GM12891 (cell line): ENCODE measurements at regions not wholly inside any gene's neighbourhood (a gene's known extent, or its start where the extent isn't known, plus 50 kb on each side); places are given as distances from the start of the nearest gene placed in this dataset.
"Not testable (repeated sequence)": the region's sequence is repeated elsewhere in the genome, so short reads cannot be mapped to it uniquely, and the experiment has no call there.

Experiments used
- POLR2A ChIP-seq: IDR thresholded peaks from 2 replicates; pipeline ENCODE4 v1.6.1; 2011; ENCODE audit warnings: low read depth, low read length, control low read depth
- POLR2AphosphoS5 ChIP-seq: IDR thresholded peaks from 2 replicates; pipeline ENCODE4 v1.6.1; 2011; ENCODE audit warnings: low read depth, low read length, control low read depth

DNA sequence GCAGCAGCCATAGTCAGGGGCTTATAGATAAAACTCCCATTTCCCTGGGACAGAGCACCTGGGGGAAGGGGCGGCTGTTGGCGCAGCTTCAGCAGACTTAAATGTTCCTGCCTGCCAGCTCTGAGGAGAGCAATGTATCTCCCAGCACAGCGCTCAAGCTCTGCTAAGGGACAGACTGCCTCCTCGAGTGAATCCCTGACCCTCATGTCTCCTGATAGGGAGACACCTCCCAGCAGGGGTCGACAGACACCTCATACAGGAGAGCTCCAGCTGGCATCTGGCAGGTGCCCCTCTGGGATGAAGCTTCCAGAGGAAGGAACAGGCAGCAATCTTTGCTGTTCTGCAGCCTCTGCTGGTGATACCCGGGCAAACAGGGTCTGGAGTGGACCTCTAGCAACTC, 189.3 kb upstream of the EGLN3 start:
- not testable (repeated sequence) for TF ChIP-seq POLR2A, POLR2AphosphoS5
